Small intestine (tissue), 7 donors: ENCODE measurements at regions not wholly inside any gene's neighbourhood (a gene's known extent, or its start where the extent isn't known, plus 50 kb on each side); places are given as distances from the start of the nearest gene placed in this dataset.

Experiments
- DNase-seq, 2 donors: peaks; one replicate each; pipeline versions ENCODE4 v3.0.0 to v3.0.0-alpha.2; 2013
- FAIRE-seq: peaks from 2 replicates; lab custom pipeline; 2012; peaks lifted over from hg19 to GRCh38; lab: Jason Lieb, UNC
- H3K27ac ChIP-seq, 3 donors: one replicate each; pipeline ENCODE4 v1.5.1; 2013; ENCODE audit warnings: low read length in 2 of 3, mild to moderate bottlenecking in 2 of 3, control low read depth in 1 of 3, inconsistent platforms in 1 of 3, low read depth in 1 of 3, moderate library complexity in 1 of 3
- H3K27me3 ChIP-seq, 3 donors: one replicate each; pipeline ENCODE4 v1.6.1; 2013; ENCODE audit warnings: low read length in 3 of 3, inconsistent platforms in 1 of 3; ENCODE audit not compliant: control insufficient read depth in 3 of 3, insufficient read depth in 3 of 3
- H3K36me3 ChIP-seq, 3 donors: one replicate each; pipeline ENCODE4 v1.6.1; 2013; ENCODE audit warnings: low read length in 3 of 3, inconsistent platforms in 1 of 3, low read depth in 1 of 3, mild to moderate bottlenecking in 1 of 3, moderate library complexity in 1 of 3; ENCODE audit not compliant: control insufficient read depth in 3 of 3, insufficient read depth in 2 of 3
- H3K4me1 ChIP-seq, 3 donors: one replicate each; pipeline ENCODE4 v1.6.1; 2013; ENCODE audit warnings: low read length in 2 of 3, inconsistent platforms in 1 of 3, low read depth in 1 of 3, mild to moderate bottlenecking in 1 of 3, moderate library complexity in 1 of 3; ENCODE audit not compliant: control insufficient read depth in 3 of 3, insufficient read depth in 2 of 3
- H3K4me3 ChIP-seq, 3 donors: one replicate each; pipeline ENCODE4 v1.5.1; 2013; ENCODE audit warnings: low read length in 3 of 3, control low read depth in 1 of 3, inconsistent platforms in 1 of 3, low read depth in 1 of 3, mild to moderate bottlenecking in 1 of 3, moderate library complexity in 1 of 3
- H3K9me3 ChIP-seq, 2 donors: one replicate each; pipeline ENCODE4 v1.6.1; 2013; ENCODE audit warnings: low read depth in 1 of 2, low read length in 1 of 2; ENCODE audit not compliant: control insufficient read depth in 2 of 2, insufficient read depth in 1 of 2
- WGBS, 3 donors: extraction: QIAGEN DNeasy Blood & Tissue Kit; methylation state at CpG; one replicate each; pipeline ENCODE4 v1.1.7; 2013; 5-methylcytosine and 5-hydroxymethylcytosine counted together
- donor health status: healthy with polysubstance abuse.
- donor health status: control.
- donor health status: control.
- donor health status: Bipolar disorder and iron deficiency.
- donor health status: healthy.

DNA sequence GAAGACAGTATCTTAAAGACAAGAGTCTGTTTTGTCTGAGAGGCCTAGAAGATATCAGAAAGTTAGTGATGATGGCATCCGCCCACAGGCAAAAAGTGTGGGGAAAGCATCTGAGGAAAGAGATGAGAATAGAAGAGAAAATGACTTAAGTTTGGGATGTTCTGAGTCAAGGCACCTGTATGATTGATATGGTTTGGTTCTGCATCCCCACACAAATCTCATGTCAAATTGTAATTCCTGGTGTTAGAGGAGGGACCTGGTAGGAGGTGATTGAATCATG, 568.2 kb upstream of the MGMT start:
- FAIRE-seq (no peak), DNase-seq (no peak)
- whole genome bisulfite sequencing, 3 donors = 86 to 100% (median 95%) methylated on average over 1 of the region's 1 CpG
- Histone ChIP-seq H3K4me1 (no peaks in the 10 kb centered on the region), H3K9me3 (no peaks in the 10 kb centered on the region), H3K27ac (no peak overlapping the region), H3K27me3 (peaks cover 0 to 13% (median 4%) of the 10 kb centered on the region in 3 donors), H3K4me3 (no peak overlapping the region), H3K36me3 (no peaks in the 10 kb centered on the region)

DNA sequence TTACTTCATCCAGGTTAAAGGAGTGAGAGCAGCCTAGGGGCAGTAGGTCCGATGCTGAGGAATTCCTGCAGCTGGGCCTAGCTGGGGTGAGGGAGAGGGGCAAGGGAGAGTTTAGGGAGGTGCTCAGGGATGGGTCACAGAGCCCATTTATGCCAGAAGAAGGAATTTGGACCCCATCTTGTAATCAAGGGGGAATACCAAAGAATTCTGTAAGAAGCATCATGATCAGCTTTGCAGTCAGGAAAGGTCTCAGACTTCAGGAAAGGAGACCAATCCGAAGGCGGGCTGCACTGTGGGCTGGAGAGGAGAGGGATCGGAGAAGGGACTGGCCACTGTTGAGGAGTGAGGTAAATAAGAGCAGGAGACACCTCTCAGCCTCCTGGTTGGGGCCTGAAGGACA, 566.6 kb upstream of the MGMT start:
- Histone ChIP-seq H3K27me3 (peaks cover 0 to 13% (median 4%) of the 10 kb centered on the region in 3 donors), H3K9me3 (no peaks in the 10 kb centered on the region), H3K36me3 (no peaks in the 10 kb centered on the region), H3K4me1 (no peaks in the 10 kb centered on the region), H3K27ac (no peak overlapping the region), H3K4me3 (no peak overlapping the region)
- WGBS, 3 donors = 74 to 89% (median 87%) methylated on average over 4 of the region's 4 CpGs
- FAIRE-seq (no peak), DNase-seq (no peak)

DNA sequence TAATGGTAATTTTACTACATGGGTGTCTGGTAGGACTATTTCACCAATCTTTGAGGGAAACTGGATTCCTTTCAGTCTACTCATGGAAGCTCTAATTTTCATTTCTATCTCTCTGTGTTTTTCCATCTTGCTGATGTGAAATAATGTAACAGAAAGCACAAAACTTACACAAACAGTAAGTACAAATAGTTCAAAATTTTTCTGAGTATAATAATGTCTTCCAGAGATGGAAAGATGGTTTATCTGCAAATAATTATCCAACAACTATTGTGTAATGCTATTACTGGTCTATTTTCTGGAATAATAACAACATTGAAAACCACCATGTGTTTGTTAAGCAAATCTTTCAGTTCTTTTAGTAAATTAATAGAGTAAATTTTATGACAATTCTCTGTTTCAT, 565.8 kb upstream of the MGMT start:
- Histone ChIP-seq H3K27ac (no peak overlapping the region), H3K4me3 (no peak overlapping the region), H3K9me3 (no peaks in the 10 kb centered on the region), H3K27me3 (peaks cover 0 to 13% (median 4%) of the 10 kb centered on the region in 3 donors), H3K4me1 (no peaks in the 10 kb centered on the region), H3K36me3 (no peaks in the 10 kb centered on the region)
- FAIRE-seq (no peak), DNase-seq (no peak)

DNA sequence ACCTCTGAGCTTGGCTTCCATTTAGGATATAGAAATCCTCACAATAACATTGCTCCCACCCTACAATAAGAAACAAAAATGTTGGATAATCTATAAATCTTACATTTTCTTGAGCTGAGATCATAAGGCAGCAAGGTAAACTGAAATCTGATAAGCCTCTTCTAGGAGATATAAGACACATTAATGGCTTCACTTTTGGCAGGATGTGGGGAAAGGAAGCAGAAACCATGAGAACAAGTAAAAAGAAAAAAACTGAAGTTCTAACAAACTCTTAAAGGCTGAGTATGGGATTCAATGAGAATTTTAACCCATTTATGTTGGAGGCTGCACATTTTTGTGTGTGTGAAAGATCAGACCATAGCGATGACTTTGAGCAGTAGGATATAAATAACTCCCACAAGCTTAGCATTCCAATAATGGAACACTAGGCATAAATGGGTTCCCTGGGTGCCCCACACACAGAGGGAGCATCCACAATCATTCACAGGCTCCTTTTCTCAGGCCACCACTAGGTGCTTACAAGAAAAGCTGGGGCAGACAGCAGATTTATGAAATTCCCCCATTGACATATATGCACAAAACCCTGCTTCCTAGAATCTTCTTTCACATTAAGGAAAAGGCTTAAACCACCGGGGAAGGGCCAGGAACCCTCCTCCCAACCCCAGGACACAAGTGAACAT, 564.9 kb upstream of the MGMT start:
- no peak for FAIRE-seq

DNA sequence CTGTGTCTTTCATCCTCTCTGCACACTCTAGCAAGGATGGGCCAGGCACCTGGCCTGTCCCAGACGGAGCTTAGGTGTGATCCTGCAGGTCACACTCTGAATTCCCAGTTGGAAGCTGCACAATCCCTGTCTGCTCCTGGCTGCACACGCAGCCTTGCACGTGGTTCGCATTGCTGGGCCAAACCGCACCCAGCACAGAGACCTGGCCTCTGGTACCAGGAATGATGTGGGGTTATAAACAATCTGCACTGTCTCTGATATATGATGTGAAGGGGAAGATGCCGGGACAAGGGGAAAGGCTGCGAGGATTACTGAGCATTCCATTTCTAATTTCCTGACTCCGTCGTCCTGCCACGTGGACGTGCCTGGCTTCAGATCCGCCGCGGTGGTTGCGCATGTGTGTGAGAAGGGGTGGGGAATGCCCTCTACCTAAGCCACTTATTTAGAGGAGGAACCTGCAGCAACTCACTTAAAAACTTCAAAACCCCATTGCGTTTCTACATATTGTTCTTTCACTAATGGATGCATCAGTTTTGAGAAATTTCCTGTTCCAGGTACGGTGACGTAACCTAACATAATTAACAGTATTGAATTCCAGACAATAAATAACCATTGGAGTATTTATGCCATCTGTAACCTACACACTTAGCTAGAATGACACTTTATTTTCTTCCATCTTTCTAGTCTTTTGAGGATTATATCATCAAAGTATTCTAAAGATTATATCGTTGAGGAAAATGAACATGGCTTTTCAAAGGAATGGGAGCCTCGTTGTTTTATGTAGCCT, 559.7 kb upstream of the MGMT start:
- 85 to 87% (median 85%) methylated on average over 20 of the region's 20 CpGs for WGBS, 3 donors
- FAIRE-seq = no peak
- H3K36me3 ChIP-seq = no peaks in the 10 kb centered on the region
- no peaks in the 10 kb centered on the region for H3K9me3 ChIP-seq
- no peaks in the 10 kb centered on the region for H3K4me1 ChIP-seq
- peaks cover 0 to 2% (median 0%) of the 10 kb centered on the region in 3 donors for H3K27me3 ChIP-seq
- H3K4me3 ChIP-seq = no peak overlapping the region
- no peak overlapping the region for H3K27ac ChIP-seq
- no peak for DNase-seq

More for the DNA sequence above, 564.9 kb upstream of the MGMT start:
- Histone ChIP-seq H3K4me3 (no peak overlapping the region), H3K4me1 (no peaks in the 10 kb centered on the region), H3K36me3 (no peaks in the 10 kb centered on the region), H3K9me3 (no peaks in the 10 kb centered on the region), H3K27me3 (peaks cover 0 to 13% (median 4%) of the 10 kb centered on the region in 3 donors), H3K27ac (no peak overlapping the region)
- DNase-seq = no peak
- WGBS, 3 donors = 64 to 85% (median 80%) methylated on average over 2 of the region's 2 CpGs

DNA sequence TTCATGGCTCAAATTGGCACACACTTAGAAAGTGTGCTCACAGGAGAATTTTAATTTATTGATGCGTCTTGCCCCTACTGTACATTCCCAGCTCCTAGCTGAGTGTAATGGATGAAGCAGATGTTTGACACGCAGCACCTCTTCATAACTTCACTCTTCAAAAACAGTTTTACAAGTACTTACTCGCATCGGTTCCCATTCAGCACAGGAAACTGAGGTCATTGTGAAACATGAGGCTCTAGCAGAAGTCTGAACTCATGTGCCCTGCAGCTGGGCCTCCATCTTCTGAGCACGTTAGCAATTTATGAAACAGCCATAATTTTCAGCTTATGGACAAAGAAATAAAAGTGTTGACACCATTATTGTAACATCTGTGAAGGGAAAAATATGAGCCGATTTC, 558.9 kb upstream of the MGMT start:
- 52 to 80% (median 59%) methylated on average over 6 of the region's 6 CpGs for WGBS, 3 donors

DNA sequence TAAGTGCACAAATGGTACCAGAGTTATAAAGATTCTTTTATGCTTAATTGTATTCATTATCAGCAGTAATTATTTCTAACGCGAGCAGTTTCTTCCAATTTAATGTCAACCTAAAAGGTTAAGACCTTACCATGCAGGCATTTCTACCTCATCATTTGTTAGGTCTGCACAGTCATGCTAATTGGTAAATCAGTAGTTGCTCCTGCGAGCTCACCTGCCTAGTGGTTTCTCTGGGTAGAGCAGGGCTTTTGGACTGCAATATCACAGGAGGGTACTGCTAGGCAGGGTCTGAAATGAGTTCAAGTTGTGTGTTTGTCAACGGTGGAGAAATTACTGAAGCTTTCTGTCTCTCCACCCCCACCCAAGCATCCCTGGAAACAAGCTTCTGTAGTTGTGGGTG, 558.5 kb upstream of the MGMT start:
- Histone ChIP-seq H3K4me1 (no peaks in the 10 kb centered on the region), H3K4me3 (no peak overlapping the region), H3K27ac (no peak overlapping the region), H3K9me3 (no peaks in the 10 kb centered on the region), H3K27me3 (peaks cover 0 to 2% (median 0%) of the 10 kb centered on the region in 3 donors), H3K36me3 (no peaks in the 10 kb centered on the region)
- FAIRE-seq (no peak), DNase-seq (no peak)
- 47 to 69% (median 58%) methylated on average over 4 of the region's 4 CpGs for WGBS, 3 donors

More for the DNA sequence above, 558.9 kb upstream of the MGMT start:
- no peak for FAIRE-seq
- Histone ChIP-seq H3K4me3 (no peak overlapping the region), H3K9me3 (no peaks in the 10 kb centered on the region), H3K27me3 (peaks cover 0 to 2% (median 0%) of the 10 kb centered on the region in 3 donors), H3K27ac (no peak overlapping the region), H3K4me1 (no peaks in the 10 kb centered on the region), H3K36me3 (no peaks in the 10 kb centered on the region)
- DNase-seq = no peak

DNA sequence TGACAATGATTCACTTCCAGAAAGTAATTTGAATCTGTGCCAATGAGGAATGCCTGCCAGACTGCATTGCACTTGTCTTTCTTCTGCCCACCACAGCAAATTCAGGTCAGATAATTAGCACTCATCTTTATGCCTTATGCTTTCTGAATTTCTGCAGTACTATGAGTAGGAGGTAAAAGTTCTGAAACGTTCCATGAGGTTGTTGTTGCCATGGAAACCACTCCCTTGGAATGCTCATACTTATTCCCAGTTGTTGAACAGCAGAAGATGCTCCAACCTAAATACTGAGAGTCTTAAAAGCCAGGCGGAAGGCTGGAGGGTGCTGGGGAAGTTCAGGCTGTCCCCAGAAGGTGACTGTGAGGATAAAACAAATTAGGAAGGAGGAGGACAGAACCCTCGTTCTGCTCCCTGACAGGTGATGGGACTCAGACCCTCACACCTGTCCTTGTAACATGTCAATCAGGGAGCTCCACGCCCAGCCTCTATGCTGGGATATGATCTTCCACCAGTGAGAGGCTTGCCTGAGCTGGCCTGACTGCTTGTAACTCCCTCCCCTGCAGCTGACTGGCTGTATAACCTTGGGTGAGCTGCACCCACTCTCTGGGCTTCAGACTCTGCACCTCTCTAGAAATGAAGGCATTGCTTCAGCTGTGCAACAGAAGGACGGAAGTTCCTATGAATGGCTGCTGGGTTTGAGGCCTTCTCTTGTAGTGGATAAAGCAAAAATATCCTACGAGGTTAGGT, 554.3 kb upstream of the MGMT start:
- DNase-seq = no peak

More for the DNA sequence above, 554.3 kb upstream of the MGMT start:
- Histone ChIP-seq H3K36me3 (no peaks in the 10 kb centered on the region), H3K9me3 (no peaks in the 10 kb centered on the region), H3K27me3 (no peaks in the 10 kb centered on the region), H3K27ac (no peak overlapping the region), H3K4me3 (no peak overlapping the region), H3K4me1 (no peaks in the 10 kb centered on the region)
- 58 to 70% (median 62%) methylated on average over 6 of the region's 6 CpGs for WGBS, 3 donors
- FAIRE-seq = no peak
